H1 (cell line): ENCODE measurements at regions not wholly inside any gene's neighbourhood (a gene's known extent, or its start where the extent isn't known, plus 50 kb on each side); places are given as distances from the start of the nearest gene placed in this dataset.

Experiments used
- CTCF ChIA-PET: fragments of 300-600 bp; sonication (Branson Sonifier 250); formaldehyde crosslinking; loops from one replicate; lab custom pipeline; 2021; ENCODE audit not compliant: partially characterized antibody; lab: Charles Lee
- POLR2A ChIA-PET: fragments of 300-600 bp; sonication (Branson Sonifier 250); formaldehyde crosslinking; loops from one replicate; lab custom pipeline; 2021; ENCODE audit warnings: inconsistent platforms; ENCODE audit not compliant: partially characterized antibody; lab: Charles Lee
- DNase-seq, 2 experiments: peaks; one replicate each; pipeline versions ENCODE4 v3.0.0 to v3.0.0-alpha.2; 2010 to 2022; ENCODE audit warnings: low spot score in 2 of 2, low read depth in 1 of 2, mixed read lengths in 1 of 2
- FAIRE-seq: peaks from 2 replicates; lab custom pipeline; 2011; peaks lifted over from hg19 to GRCh38; lab: Jason Lieb, UNC
- H2AFZ ChIP-seq: 2 replicates; pipeline ENCODE4 v1.8.1; 2012; ENCODE audit warnings: low read length, inconsistent platforms
- H2AK5ac ChIP-seq: 2 replicates; pipeline ENCODE4 v1.6.1; 2013; ENCODE audit warnings: low read depth, low read length
- H2BK120ac ChIP-seq: replicated peaks from 2 replicates; pipeline ENCODE3; 2013; ENCODE audit warnings: low read depth, low read length, inconsistent platforms
- H2BK12ac ChIP-seq: 2 replicates; pipeline ENCODE4 v1.6.1; 2013; ENCODE audit warnings: low read depth, low read length
- H2BK15ac ChIP-seq: 2 replicates; pipeline ENCODE4 v1.6.1; 2013; ENCODE audit warnings: low read length
- H2BK20ac ChIP-seq: 2 replicates; pipeline ENCODE4 v1.6.1; 2013; ENCODE audit warnings: low read length
- H2BK5ac ChIP-seq: 2 replicates; pipeline ENCODE4 v1.6.1; 2013; ENCODE audit warnings: low read depth, low read length
- H3K14ac ChIP-seq: 2 replicates; pipeline ENCODE4 v1.6.1; 2013; ENCODE audit warnings: inconsistent platforms; ENCODE audit not compliant: insufficient read length
- H3K18ac ChIP-seq: 2 replicates; pipeline ENCODE4 v1.6.1; 2013; ENCODE audit warnings: low read length; ENCODE audit errors: extremely low read depth
- H3K23ac ChIP-seq: 2 replicates; pipeline ENCODE4 v1.6.1; 2013; ENCODE audit warnings: inconsistent platforms; ENCODE audit not compliant: insufficient read length
- H3K23me2 ChIP-seq: 2 replicates; pipeline ENCODE4 v1.6.1; 2013; ENCODE audit warnings: low read depth, low read length
- H3K27ac ChIP-seq: 2 replicates; pipeline ENCODE4 v1.6.1; 2011; ENCODE audit warnings: low read depth, low read length, inconsistent platforms
- H3K27me3 ChIP-seq, 4 experiments: replicated peaks in 1 of 4; 1 replicate in 1 of 4; 2 replicates in 3 of 4; pipeline versions ENCODE4 v1.6.1 to v1.8.1; 2011 to 2013; ENCODE audit warnings: low read length in 3 of 4, mild to moderate bottlenecking in 3 of 4, inconsistent platforms in 2 of 4, mixed read lengths in 2 of 4, moderate library complexity in 1 of 4; ENCODE audit not compliant: control insufficient read depth in 3 of 4, insufficient read depth in 3 of 4; ENCODE audit errors: extremely low read depth in 1 of 4
- H3K36me3 ChIP-seq, 4 experiments: 2 replicates each; pipeline versions ENCODE4 v1.6.1 to v1.8.1; 2011 to 2013; ENCODE audit warnings: mild to moderate bottlenecking in 4 of 4, low read length in 3 of 4, moderate library complexity in 2 of 4, control low read depth in 1 of 4, inconsistent platforms in 1 of 4; ENCODE audit not compliant: insufficient read depth in 4 of 4, control insufficient read depth in 2 of 4
- H3K4ac ChIP-seq: replicated peaks from 2 replicates; pipeline ENCODE3; 2013; ENCODE audit warnings: low read length, low read depth, mixed read lengths, inconsistent platforms; ENCODE audit not compliant: insufficient read length
- H3K4me1 ChIP-seq, 4 experiments: replicated peaks in 1 of 4; 1 replicate in 1 of 4; 2 replicates in 3 of 4; pipeline versions ENCODE4 v1.6.1 to v1.8.1; 2011 to 2013; ENCODE audit warnings: low read length in 3 of 4, inconsistent platforms in 2 of 4, mixed read lengths in 1 of 4; ENCODE audit not compliant: insufficient read depth in 4 of 4, control insufficient read depth in 3 of 4
- H3K4me2 ChIP-seq, 2 experiments: 2 replicates each; pipeline versions ENCODE4 v1.6.1 to v1.8.1; 2011 to 2013; ENCODE audit warnings: low read depth in 2 of 2, low read length in 2 of 2, control low read depth in 1 of 2, inconsistent platforms in 1 of 2, mild to moderate bottlenecking in 1 of 2; ENCODE audit not compliant: insufficient read depth in 1 of 2
- H3K4me3 ChIP-seq, 4 experiments: fragments of 200-600, 300-600 bp in 1 of 4; sonication (generic), shearing (Covaris generic), sonication (Bioruptor Twin) in 1 of 4; 2 replicates each; pipeline versions ENCODE4 v1.5.1 to v1.8.1; 2011 to 2016; ENCODE audit warnings: low read length in 4 of 4, low read depth in 3 of 4, control low read depth in 2 of 4, inconsistent platforms in 2 of 4, mild to moderate bottlenecking in 2 of 4, mixed read lengths in 1 of 4, moderate library complexity in 1 of 4; ENCODE audit not compliant: insufficient read depth in 2 of 4; ENCODE audit errors: extremely low read depth in 1 of 4
- H3K56ac ChIP-seq: replicated peaks from 2 replicates; pipeline ENCODE3; 2013; ENCODE audit warnings: low read depth, mild to moderate bottlenecking, mixed read lengths, low read length, inconsistent platforms; ENCODE audit not compliant: insufficient read length
- H3K79me1 ChIP-seq: 2 replicates; pipeline ENCODE4 v1.6.1; 2013; ENCODE audit warnings: low read depth, low read length, control low read depth
- H3K79me2 ChIP-seq, 2 experiments: 2 replicates each; pipeline versions ENCODE4 v1.6.1 to v1.8.1; 2012 to 2013; ENCODE audit warnings: low read length in 2 of 2, mild to moderate bottlenecking in 2 of 2, inconsistent platforms in 1 of 2; ENCODE audit not compliant: insufficient read depth in 2 of 2, control insufficient read depth in 1 of 2
- H3K9ac ChIP-seq, 4 experiments: replicated peaks in 1 of 4; 1 replicate in 1 of 4; 2 replicates in 3 of 4; pipeline versions ENCODE4 v1.6.1 to v1.8.1; 2011 to 2013; ENCODE audit warnings: low read depth in 3 of 4, low read length in 3 of 4, control low read depth in 2 of 4, mild to moderate bottlenecking in 2 of 4, moderate library complexity in 2 of 4, inconsistent platforms in 1 of 4; ENCODE audit errors: extremely low read depth in 1 of 4
- H3K9me3 ChIP-seq, 2 experiments: 2 replicates each; pipeline versions ENCODE4 v1.6.1 to v1.8.1; 2012 to 2013; ENCODE audit warnings: mild to moderate bottlenecking in 2 of 2, moderate library complexity in 2 of 2, control low read depth in 1 of 2, inconsistent platforms in 1 of 2, low read depth in 1 of 2, low read length in 1 of 2, mixed read lengths in 1 of 2; ENCODE audit not compliant: insufficient read depth in 2 of 2
- H4K20me1 ChIP-seq, 2 experiments: replicated peaks in 1 of 2; 2 replicates each; pipeline versions ENCODE3 to v1.8.1; 2011 to 2013; ENCODE audit warnings: inconsistent platforms in 2 of 2, low read length in 2 of 2, mild to moderate bottlenecking in 1 of 2; ENCODE audit not compliant: insufficient read depth in 2 of 2, control insufficient read depth in 1 of 2
- H4K5ac ChIP-seq: 2 replicates; pipeline ENCODE4 v1.6.1; 2013; ENCODE audit warnings: low read length, low read depth, mixed read lengths, inconsistent platforms; ENCODE audit not compliant: insufficient read length
- H4K8ac ChIP-seq: 2 replicates; pipeline ENCODE4 v1.8.0; 2013; ENCODE audit warnings: mild to moderate bottlenecking, moderate library complexity, low read length, inconsistent platforms; ENCODE audit not compliant: insufficient read depth; ENCODE audit errors: extremely low read depth
- H4K91ac ChIP-seq: replicated peaks from 2 replicates; pipeline ENCODE3; 2013; ENCODE audit warnings: low read length, mixed read lengths, inconsistent platforms; ENCODE audit not compliant: insufficient read length
- CBX8 ChIP-seq: fragments of 300-800, 300-1000 bp; sonication (generic); IDR thresholded peaks from 2 replicates; pipeline ENCODE4 v1.7.1; 2016; ENCODE audit warnings: low read depth, low read length, borderline replicate concordance
- CHD2 ChIP-seq: IDR thresholded peaks from 2 replicates; pipeline ENCODE4 v1.6.1; 2012; ENCODE audit warnings: low read length, improper control_type of control experiment
- HDAC2 ChIP-seq, 2 experiments: fragments of 300-600 bp in 1 of 2; sonication (generic) in 1 of 2; IDR thresholded peaks; 2 replicates each; pipeline ENCODE4 v1.6.1; 2011 to 2012; ENCODE audit warnings: low read depth in 2 of 2, low read length in 2 of 2, mild to moderate bottlenecking in 2 of 2, moderate library complexity in 2 of 2, borderline replicate concordance in 1 of 2, inconsistent platforms in 1 of 2
- KDM1A ChIP-seq: fragments of 200-600, 300-600 bp; sonication (generic); IDR thresholded peaks from 2 replicates; pipeline ENCODE4 v1.7.1; 2016; ENCODE audit warnings: mild to moderate bottlenecking, low read length, borderline replicate concordance
- KDM4A ChIP-seq: IDR thresholded peaks from one replicate; pipeline ENCODE4 v1.7.1; 2012; ENCODE audit warnings: low read depth, mild to moderate bottlenecking, moderate library complexity, low read length, inconsistent platforms; ENCODE audit not compliant: severe bottlenecking
- MAFK ChIP-seq: IDR thresholded peaks from 2 replicates; pipeline ENCODE4 v1.6.1; 2012; ENCODE audit warnings: low read depth, mild to moderate bottlenecking, improper control_type of control experiment, low read length
- PHF8 ChIP-seq: fragments of 200-600 bp; sonication (generic); conservative IDR thresholded peaks from 2 replicates; pipeline ENCODE4 v1.7.1; 2012; ENCODE audit warnings: low read depth, mild to moderate bottlenecking, inconsistent platforms, low read length, moderate library complexity
- RBBP5 ChIP-seq: IDR thresholded peaks from 2 replicates; pipeline ENCODE4 v1.7.1; 2012; ENCODE audit warnings: low read depth, mild to moderate bottlenecking, inconsistent platforms, low read length, moderate library complexity, borderline replicate concordance
- SIX5 ChIP-seq: IDR thresholded peaks from 2 replicates; pipeline ENCODE4 v1.6.1; 2011; ENCODE audit warnings: mild to moderate bottlenecking, low read depth, low read length
- SP2 ChIP-seq: IDR thresholded peaks from 2 replicates; pipeline ENCODE4 v1.6.1; 2012; ENCODE audit warnings: mild to moderate bottlenecking, low read length, inconsistent platforms
- SP4 ChIP-seq: IDR thresholded peaks from 2 replicates; pipeline ENCODE4 v1.6.1; 2012; ENCODE audit warnings: low read length, inconsistent platforms
- TBP ChIP-seq: IDR thresholded peaks from 2 replicates; pipeline ENCODE4 v1.6.1; 2011; ENCODE audit warnings: low read depth, low read length, improper control_type of control experiment
- TEAD4 ChIP-seq: IDR thresholded peaks from 2 replicates; pipeline ENCODE4 v1.6.1; 2012; ENCODE audit warnings: low read depth, low read length, inconsistent platforms, mixed read lengths
- WGBS, 2 experiments: shearing (Covaris generic) in 1 of 2; methylation state at CpG; one replicate each; pipeline versions ENCODE4 v1.1.6 to v1.1.7; 2013 to 2015; ENCODE audit warnings: low lambda C conversion rate in 2 of 2, mixed read lengths in 2 of 2, inconsistent platforms in 1 of 2, low coverage in 1 of 2, missing lambda C conversion rate in 1 of 2; ENCODE audit not compliant: insufficient replicate concordance in 2 of 2, insufficient coverage in 1 of 2, insufficient read length in 1 of 2; ENCODE audit errors: extremely low coverage in 1 of 2, missing lambda C conversion rate in 1 of 2; 5-methylcytosine and 5-hydroxymethylcytosine counted together
- TF ChIP-seq, protein P1 (sequence below): IDR thresholded peaks from 2 replicates; pipeline ENCODE4 v1.6.1; 2012; ENCODE audit warnings: low read length, inconsistent platforms

DNA sequence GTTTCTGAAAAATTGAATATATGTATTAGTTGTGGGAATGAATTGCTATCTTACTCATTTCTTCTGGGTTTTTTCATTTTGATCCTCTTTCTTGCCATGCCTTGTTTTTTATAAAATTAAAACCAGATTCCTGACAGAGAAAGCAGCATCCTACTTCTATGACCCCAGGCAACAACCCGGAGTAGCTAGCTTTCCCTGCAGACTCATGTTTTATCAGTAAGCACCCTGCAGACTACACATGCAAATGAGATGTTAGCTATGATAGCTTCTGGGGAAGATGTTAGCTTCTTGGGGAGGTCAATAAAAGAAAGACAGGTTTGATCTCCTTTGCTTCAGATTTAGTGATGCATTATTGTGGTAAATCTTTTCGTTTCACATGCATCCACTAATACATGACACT, 1598.6 kb downstream of the SLITRK5 start:
- no peak overlapping the region for H4K8ac ChIP-seq
- H4K20me1 ChIP-seq = no peaks in the 10 kb centered on the region
- H3K79me1 ChIP-seq = no peaks in the 10 kb centered on the region
- ChIA-PET CTCF (no interaction called here), POLR2A (no interaction called here)
- WGBS, 2 experiments = 92% methylated on average over 2 of the region's 2 CpGs; no CpG with 5 or more reads in 1 of the 2 experiments
- no peak overlapping the region for H3K4me3 ChIP-seq
- no peaks in the 10 kb centered on the region for H3K79me2 ChIP-seq
- no peaks in the 10 kb centered on the region for H3K36me3 ChIP-seq
- H2AK5ac ChIP-seq = no peak overlapping the region
- no peak overlapping the region for H4K91ac ChIP-seq
- FAIRE-seq = no peak
- no peak overlapping the region for H3K9ac ChIP-seq
- H3K4me2 ChIP-seq = no peak overlapping the region
- no peak overlapping the region for H2BK15ac ChIP-seq
- no peak for DNase-seq
- H2BK120ac ChIP-seq = no peak overlapping the region
- H3K9me3 ChIP-seq = no peaks in the 10 kb centered on the region
- H3K27me3 ChIP-seq = no peaks in the 10 kb centered on the region
- no peak overlapping the region for H2BK20ac ChIP-seq
- H3K23ac ChIP-seq = no peak overlapping the region
- H3K18ac ChIP-seq = no peak overlapping the region
- no peaks in the 10 kb centered on the region for H3K4me1 ChIP-seq
- H3K27ac ChIP-seq = no peak overlapping the region
- TF ChIP-seq TEAD4 (no peak), KDM4A (no peak), SP4 (no peak), SIX5 (no peak), CHD2 (no peak), HDAC2 (IDR thresholded peaks at IDR 0.05; ENCODE audit: borderline replicate concordance in 1 of 2, low read depth in 2 of 2, low read length in 2 of 2) (no peak), RBBP5 (no peak), PHF8 (no peak), MAFK (no peak), CBX8 (no peak), KDM1A (no peak), SP2 (no peak), TBP (no peak)
- TF ChIP-seq, protein P1, sequence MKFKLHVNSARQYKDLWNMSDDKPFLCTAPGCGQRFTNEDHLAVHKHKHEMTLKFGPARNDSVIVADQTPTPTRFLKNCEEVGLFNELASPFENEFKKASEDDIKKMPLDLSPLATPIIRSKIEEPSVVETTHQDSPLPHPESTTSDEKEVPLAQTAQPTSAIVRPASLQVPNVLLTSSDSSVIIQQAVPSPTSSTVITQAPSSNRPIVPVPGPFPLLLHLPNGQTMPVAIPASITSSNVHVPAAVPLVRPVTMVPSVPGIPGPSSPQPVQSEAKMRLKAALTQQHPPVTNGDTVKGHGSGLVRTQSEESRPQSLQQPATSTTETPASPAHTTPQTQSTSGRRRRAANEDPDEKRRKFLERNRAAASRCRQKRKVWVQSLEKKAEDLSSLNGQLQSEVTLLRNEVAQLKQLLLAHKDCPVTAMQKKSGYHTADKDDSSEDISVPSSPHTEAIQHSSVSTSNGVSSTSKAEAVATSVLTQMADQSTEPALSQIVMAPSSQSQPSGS = no peak
- H3K23me2 ChIP-seq = no peaks in the 10 kb centered on the region; the same call in 1 of the 2 replicates
- H2AFZ ChIP-seq = no peak overlapping the region
- no peak overlapping the region for H4K5ac ChIP-seq
- no peak overlapping the region for H3K14ac ChIP-seq
- no peak overlapping the region for H3K4ac ChIP-seq
- no peak overlapping the region for H2BK12ac ChIP-seq
- no peak overlapping the region for H3K56ac ChIP-seq
- no peak overlapping the region for H2BK5ac ChIP-seq
